ENCODE measurements at regions not wholly inside any gene's neighbourhood (a gene's known extent, or its start where the extent isn't known, plus 50 kb on each side); places are given as distances from the start of the nearest gene placed in this dataset.
"Not testable (repeated sequence)": the region's sequence is repeated elsewhere in the genome, so short reads cannot be mapped to it uniquely, and the experiment has no call there.

DNA sequence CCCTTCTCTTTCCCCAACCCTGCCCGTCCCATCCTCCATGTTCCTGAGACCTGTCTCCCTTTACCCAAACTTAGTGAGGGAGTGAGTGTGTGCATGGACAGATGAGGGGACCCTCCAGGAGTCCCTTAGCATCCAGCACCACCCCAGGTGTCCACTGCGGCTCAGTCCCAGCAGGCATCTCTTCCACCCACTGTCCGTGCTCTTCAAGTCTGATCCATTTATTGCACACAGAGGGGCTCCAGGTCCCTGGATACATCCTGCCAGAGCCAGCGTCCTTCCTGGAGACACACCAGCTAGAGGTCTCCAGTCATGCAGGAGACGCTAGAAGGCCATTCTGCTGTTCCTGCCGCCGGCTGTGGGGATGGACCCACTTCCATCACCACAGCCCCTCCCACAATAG lies 239.2 kb downstream of the ADGRD1 start:
- Mint-ChIP-seq H3K27me3 (no peaks in the 10 kb centered on the region), H3K4me1 (no peaks in the 10 kb centered on the region), H3K9me3 (no peaks in the 10 kb centered on the region), H3K36me3 (ENCODE audit: low read depth) (no peaks in the 10 kb centered on the region), H3K4me3 (no peak overlapping the region), H3K27ac (no peak overlapping the region)
- intact Hi-C loops (cut with micrococcal nuclease): no loop called here
- DNase-seq: no peak

DNA sequence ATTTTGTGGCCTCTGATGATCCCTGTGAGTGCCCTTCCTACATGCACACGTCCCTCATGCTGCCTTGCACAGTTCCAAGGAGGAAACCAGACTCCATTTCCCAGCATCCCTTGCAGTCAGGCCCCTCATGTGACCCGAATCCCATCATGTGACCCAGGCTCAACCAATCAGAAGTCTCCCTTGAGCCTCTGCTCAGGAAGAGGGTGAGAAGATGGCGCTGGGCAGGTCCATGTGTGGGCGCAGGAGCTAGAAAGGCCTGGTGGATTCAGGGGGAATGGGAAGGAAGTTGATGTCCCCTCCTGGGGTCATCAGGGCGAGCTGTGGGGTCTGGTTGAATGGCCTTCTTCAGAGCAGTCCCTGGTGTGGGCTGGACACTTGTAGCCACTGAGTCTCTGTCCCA lies 240.5 kb downstream of the ADGRD1 start:
- Mint-ChIP-seq H3K9me3 (no peaks in the 10 kb centered on the region), H3K27ac (no peak overlapping the region), H3K4me1 (no peaks in the 10 kb centered on the region), H3K27me3 (no peaks in the 10 kb centered on the region), H3K4me3 (no peak overlapping the region), H3K36me3 (ENCODE audit: low read depth) (no peaks in the 10 kb centered on the region)
- intact Hi-C loops (cut with micrococcal nuclease): no loop called here
- DNase-seq: peak; percentile 54

DNA sequence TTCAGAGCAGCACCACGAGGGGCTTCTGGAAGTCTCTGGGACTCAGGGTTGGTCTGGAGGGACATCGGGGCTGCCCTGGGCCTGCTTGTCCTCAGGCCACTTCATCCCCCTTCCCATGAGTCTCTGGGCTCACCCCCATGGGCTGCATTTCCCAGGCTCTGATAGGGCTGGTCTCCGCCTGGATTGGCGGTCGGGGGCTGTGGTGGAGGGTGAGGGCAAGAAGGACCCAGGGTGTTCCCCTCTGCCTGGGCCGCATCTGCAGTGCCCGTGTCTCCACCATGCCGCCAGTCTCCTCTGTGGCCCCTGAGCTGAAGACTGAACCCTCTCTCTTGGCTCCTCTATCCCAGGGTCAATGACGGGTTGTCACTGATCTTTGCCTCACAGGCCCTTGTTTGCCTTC lies 242.1 kb downstream of the ADGRD1 start:
- DNase-seq: peak; percentile 31
- Mint-ChIP-seq H3K27ac (no peak overlapping the region), H3K4me3 (no peak overlapping the region), H3K27me3 (no peaks in the 10 kb centered on the region), H3K9me3 (no peaks in the 10 kb centered on the region), H3K4me1 (no peaks in the 10 kb centered on the region), H3K36me3 (ENCODE audit: low read depth) (no peaks in the 10 kb centered on the region)
- intact Hi-C loops (cut with micrococcal nuclease): no loop called here

DNA sequence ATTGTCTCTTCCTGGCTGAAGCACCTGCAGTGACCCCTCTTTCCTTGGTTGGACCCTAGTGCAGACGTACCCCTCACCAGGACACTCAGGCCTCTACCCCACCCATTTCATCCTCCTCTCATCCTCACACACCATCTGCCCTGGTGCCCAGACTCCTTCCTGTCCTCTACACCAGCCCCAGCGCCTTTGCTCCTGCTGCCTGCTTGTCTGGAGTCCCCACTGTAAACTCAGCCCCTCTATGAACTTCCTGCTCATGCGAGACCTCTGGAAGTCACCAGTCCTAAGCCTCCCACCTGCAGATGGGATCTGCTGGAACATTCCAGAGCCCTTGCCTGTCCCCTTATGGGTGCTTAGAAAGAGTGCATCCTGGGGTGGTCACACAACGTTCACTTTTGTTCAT lies 242.5 kb downstream of the ADGRD1 start:
- H3K27ac Mint-ChIP-seq: no peak overlapping the region
- no peaks in the 10 kb centered on the region for H3K9me3 Mint-ChIP-seq
- DNase-seq: no peak
- no peaks in the 10 kb centered on the region for H3K36me3 Mint-ChIP-seq (ENCODE audit: low read depth)
- no peaks in the 10 kb centered on the region for H3K27me3 Mint-ChIP-seq
- intact Hi-C loops (cut with micrococcal nuclease): no loop called here
- H3K4me3 Mint-ChIP-seq: no peak overlapping the region
- H3K4me1 Mint-ChIP-seq: no peaks in the 10 kb centered on the region

DNA sequence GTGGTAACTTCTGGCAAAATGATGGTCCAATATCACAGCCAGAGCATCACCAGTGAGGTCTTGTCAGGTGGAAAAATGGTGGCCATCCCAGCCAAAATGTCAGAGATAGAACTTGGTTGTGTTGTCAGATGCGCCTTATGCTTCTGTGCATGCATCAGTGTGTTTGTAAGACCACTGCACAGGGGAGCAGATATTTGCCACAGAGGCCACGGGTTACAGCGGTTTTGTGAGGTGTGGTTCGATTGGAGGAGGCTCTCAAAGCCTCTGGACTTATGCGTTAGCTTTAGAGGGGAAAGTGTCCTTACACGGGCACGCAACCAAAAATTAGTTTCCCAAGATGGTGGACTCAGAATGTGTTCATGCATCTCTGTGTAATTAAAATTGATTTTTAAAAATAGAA lies 243.8 kb downstream of the ADGRD1 start:
- Mint-ChIP-seq H3K9me3 (no peaks in the 10 kb centered on the region), H3K4me1 (no peaks in the 10 kb centered on the region), H3K27me3 (no peaks in the 10 kb centered on the region), H3K27ac (no peak overlapping the region), H3K4me3 (no peak overlapping the region), H3K36me3 (ENCODE audit: low read depth) (no peaks in the 10 kb centered on the region)
- intact Hi-C loops (cut with micrococcal nuclease): no loop called here
- DNase-seq: peak; percentile 30

DNA sequence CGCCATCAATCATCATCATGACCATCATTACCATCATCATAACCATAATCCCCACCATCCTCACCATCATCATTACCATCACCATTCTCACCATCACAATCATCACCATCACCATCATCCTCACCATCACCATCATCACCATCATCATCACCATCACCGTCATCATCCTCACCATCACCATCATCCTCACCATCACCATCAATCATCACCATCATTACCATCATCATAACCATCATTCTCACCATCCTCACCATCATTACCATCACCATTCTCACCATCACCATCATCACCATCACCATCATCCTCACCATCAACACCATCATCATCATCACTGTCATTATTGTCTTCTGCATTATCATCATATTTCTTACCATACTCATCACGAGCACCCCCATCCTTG lies 245.5 kb downstream of the ADGRD1 start:
- H3K9me3 Mint-ChIP-seq: no peaks in the 10 kb centered on the region
- H3K4me1 Mint-ChIP-seq: no peaks in the 10 kb centered on the region
- DNase-seq: no peak
- no peaks in the 10 kb centered on the region for H3K27me3 Mint-ChIP-seq
- no peaks in the 10 kb centered on the region for H3K36me3 Mint-ChIP-seq (ENCODE audit: low read depth)
- no peak overlapping the region for H3K4me3 Mint-ChIP-seq
- intact Hi-C loops (cut with micrococcal nuclease): no loop called here
- no peak overlapping the region for H3K27ac Mint-ChIP-seq

DNA sequence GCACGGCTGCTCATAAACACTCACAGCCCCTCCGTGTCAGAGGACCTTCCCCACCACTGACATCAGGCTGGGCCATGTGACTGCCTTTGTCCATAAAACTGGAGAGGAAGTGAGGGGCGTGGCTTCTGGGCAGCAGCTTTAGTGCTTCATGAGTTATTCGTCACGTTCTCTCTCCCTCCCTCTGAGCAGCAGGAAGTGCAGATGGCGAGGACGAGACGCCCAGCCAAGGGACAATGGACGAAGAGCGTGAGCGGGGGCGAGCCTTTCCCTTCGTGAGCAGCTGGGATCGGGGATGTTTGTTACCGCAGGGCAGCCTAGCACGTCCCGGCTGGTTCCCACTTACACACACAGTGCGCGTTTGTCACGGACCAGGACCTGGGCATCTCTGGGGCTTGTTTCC lies 248.2 kb downstream of the ADGRD1 start:
- H3K27ac Mint-ChIP-seq; intact Hi-C loops (cut with micrococcal nuclease); H3K4me3 Mint-ChIP-seq: not testable (repeated sequence)

DNA sequence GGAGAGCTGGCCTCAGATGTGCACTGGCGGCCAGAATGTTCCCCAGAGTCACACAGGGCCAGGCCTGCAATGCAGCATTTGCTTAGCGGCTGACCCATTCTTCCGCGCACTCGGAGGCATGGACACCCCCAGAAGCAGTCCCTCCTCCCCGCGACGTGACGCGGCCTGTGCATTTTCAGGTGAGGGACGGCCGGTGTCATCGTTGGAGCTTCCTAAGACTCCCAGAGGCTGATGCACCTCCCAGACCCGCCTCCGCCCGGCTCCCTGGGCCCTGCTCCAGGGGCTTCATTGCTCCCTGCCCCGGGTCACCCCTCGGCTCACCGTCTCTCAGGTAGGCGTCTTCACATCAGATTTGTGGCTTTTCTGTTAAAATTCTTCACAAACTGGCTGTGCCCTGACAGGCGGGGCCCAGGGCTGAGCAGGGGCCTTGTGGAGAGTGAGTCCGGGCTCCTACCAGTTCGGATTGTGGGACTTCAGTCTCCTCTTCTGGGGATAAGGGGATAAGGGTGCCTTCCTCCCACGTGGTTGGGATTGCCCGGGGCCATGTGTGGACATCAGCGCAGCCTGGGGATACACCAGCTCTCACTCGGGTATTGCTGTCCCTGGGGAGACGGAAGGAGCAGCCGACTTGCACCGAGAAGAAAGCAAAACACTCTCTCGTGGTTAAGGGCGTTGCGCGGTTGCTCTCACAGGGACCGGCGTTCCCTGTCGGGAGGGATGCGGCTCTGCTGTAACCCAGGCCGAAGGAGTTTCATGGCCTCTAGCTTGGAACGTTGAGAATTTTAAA lies 249.1 kb downstream of the ADGRD1 start:
- H3K4me3 Mint-ChIP-seq: no peak overlapping the region
- H3K27ac Mint-ChIP-seq: no peak overlapping the region
- H3K4me1 Mint-ChIP-seq: no peaks in the 10 kb centered on the region
- no peaks in the 10 kb centered on the region for H3K27me3 Mint-ChIP-seq
- no peaks in the 10 kb centered on the region for H3K36me3 Mint-ChIP-seq (ENCODE audit: low read depth)
- intact Hi-C loops (cut with micrococcal nuclease): no loop called here
- no peaks in the 10 kb centered on the region for H3K9me3 Mint-ChIP-seq
- no peak for DNase-seq

More for the DNA sequence above, 248.2 kb downstream of the ADGRD1 start:
- H3K27me3 Mint-ChIP-seq; H3K36me3 Mint-ChIP-seq (ENCODE audit: low read depth); DNase-seq; H3K9me3 Mint-ChIP-seq; H3K4me1 Mint-ChIP-seq: not testable (repeated sequence)

DNA sequence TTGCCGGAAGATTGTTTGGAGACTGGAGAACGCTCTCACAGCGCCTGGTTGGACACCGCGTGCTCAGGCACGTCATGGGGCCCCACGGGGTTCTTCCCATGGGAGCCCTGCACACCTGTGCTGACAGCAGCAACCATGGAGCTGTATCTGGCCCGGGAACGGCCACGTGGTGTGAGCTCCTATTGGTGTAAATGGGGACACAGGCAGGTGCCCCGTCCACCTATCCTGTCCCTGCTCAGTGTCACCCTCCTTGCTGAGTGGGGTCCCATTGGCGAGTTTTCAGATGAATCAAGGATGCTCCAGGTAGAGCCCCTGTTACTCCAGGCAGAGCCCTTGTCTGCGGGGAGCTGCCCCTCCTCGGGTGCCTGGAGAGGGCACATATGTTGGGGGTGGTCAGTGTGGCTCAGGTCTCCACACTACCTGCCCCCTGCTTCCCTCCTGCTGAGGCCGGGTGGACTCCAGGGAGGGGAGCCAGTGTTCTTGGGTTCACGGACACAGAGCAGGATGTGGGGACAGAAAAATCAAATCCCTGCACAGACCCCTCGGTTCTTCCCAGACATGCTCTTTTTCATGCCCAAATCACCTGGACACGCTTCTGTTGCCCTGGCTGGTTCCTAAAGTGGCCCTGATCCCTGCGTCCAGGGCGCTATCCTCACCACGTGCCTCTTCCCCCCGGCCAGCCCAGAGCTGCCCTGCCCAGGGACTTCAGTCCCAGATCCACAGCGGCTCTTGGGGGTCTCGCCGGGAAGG lies 250.1 kb downstream of the ADGRD1 start:
- no peak overlapping the region for H3K27ac Mint-ChIP-seq
- DNase-seq: no peak
- H3K4me3 Mint-ChIP-seq: no peak overlapping the region
- H3K9me3 Mint-ChIP-seq: no peaks in the 10 kb centered on the region
- H3K27me3 Mint-ChIP-seq: no peaks in the 10 kb centered on the region
- no peaks in the 10 kb centered on the region for H3K4me1 Mint-ChIP-seq
- intact Hi-C loops (cut with micrococcal nuclease): no loop called here
- no peaks in the 10 kb centered on the region for H3K36me3 Mint-ChIP-seq (ENCODE audit: low read depth)

DNA sequence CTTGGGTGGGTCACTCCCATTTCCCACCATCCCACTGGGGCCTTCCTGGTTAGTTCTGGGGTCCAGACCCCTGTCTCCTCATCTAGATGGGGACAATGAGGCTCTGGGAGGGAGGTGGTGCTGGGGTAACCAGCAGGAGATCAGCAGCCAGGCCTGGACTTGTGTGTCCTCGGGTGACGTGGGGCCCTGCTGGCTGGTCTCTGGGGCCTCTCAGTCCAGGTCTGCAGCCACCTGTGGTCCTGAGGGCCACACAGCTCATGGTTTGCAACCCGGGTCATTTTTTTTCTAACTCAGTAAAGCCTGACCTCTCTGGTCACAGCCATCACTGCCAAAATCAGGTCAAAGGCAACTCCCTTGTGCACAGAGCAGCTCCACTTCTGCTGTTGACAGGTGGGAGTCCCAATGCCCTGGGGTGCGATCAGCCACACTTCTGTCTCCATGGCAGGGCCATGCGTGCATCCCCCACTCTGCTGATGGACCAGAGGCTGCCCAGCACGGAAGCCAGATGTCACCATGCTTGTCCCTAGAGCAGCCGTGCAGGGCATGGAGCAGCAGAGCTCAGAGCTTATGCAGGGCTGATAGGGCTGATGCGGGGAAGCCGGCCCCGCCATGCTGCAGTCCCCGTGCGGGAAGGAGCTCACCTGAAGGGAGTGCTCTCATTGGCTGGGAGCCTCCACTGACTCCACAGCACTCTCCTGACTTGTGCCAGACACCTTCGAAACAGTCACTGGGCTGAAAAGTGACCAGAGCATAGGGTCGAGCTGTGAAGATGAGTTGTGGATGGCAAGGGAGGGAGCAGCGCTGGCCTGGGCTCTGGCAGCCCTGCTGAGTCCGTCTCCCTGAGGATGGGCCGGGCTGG lies 250.9 kb downstream of the ADGRD1 start:
- intact Hi-C loops (cut with micrococcal nuclease): no loop called here
- Mint-ChIP-seq H3K36me3 (ENCODE audit: low read depth) (no peaks in the 10 kb centered on the region), H3K27ac (no peak overlapping the region), H3K4me3 (no peak overlapping the region), H3K9me3 (no peaks in the 10 kb centered on the region), H3K27me3 (no peaks in the 10 kb centered on the region), H3K4me1 (peaks cover 6% of the 10 kb centered on the region)
- no peak for DNase-seq

DNA sequence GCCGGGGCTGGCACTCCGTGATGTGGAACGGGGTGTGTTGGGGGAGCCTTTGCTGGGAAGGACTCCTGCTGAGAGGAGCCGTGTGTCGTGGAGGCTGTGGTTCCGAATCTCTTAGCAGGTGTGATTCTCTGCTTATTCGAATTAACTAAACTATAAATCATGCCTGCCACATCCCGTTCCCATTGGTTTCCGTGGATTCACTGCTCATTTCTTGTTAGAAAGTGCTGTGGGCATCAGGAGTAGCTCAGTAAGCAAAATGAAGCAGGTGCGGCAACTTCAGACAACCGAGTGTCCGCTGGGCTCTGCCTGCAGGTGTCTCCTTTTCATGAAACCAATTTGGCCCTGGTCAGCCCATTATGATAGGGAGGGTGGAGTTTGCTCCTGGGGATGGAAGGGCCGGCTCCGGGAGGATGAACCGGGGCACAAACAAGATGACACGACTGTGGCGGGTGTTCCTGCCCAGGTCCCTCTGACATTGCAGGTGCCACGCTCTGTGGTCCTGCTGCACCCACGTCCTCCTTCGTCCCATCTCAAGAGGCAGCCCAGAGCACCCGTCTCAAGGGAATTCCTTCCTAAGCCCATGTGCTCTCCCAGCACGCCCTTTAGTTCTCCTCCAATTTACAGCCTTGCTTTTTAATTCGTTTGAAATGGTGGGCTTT lies 251.7 kb downstream of the ADGRD1 start:
- H3K4me1 Mint-ChIP-seq: peaks cover 12% of the 10 kb centered on the region
- H3K4me3 Mint-ChIP-seq; intact Hi-C loops (cut with micrococcal nuclease); H3K9me3 Mint-ChIP-seq; DNase-seq; H3K36me3 Mint-ChIP-seq (ENCODE audit: low read depth); H3K27ac Mint-ChIP-seq; H3K27me3 Mint-ChIP-seq: not testable (repeated sequence)

DNA sequence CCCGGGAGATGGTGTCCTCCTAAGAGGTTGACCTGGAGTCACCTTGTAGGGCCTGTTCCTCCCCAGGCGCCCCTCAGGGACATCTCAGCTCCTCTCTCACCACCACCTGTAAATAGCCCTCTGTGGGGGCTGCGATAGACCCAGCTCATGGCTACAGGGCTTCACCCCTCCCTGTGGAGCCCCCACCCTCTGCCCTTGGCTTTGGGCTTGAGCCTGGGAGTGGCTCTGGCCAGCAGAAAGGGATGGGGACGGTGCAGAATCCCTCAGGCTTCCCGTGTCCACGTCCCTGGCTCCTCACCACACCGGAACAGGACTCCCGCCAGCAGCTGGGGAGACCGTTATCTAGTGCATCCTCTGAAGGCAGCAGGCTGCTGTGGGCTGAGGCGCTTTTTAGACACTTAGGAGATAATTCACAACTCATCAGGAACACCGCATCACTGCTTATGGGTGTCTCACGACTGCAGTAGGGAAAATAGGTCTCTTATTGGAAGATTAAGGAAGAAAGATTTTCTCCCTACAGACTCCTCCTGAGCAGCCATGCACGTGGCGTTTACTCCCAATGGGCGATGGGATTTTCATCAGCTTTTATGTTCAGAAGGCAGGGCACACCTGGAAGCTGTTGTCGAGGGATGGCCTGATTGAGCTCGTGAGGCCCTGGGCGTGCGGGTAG lies 253.1 kb downstream of the ADGRD1 start:
- H3K36me3 Mint-ChIP-seq (ENCODE audit: low read depth); DNase-seq; H3K27ac Mint-ChIP-seq; H3K4me3 Mint-ChIP-seq; intact Hi-C loops (cut with micrococcal nuclease); H3K27me3 Mint-ChIP-seq; H3K9me3 Mint-ChIP-seq: not testable (repeated sequence)
- H3K4me1 Mint-ChIP-seq: peaks cover 19% of the 10 kb centered on the region

DNA sequence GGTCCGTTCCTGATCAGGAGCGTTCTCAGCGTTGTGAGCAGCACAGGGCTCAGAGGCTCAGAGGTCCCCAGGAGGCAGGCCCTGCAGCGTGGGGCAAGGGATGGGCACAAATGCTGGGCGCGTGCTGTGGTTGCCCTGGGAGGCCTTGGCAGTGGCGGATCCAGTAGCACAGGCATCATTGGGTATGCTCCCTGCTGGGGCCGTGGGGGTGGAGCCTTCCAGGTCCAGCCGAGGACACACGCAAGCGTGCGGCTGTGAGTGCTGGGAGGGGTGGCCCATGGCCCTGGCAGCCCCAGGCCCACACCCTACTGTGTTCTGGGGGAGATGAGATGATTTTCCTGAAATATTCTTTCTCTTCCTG lies 253.6 kb downstream of the ADGRD1 start:
- H3K9me3 Mint-ChIP-seq; H3K27ac Mint-ChIP-seq; H3K27me3 Mint-ChIP-seq; intact Hi-C loops (cut with micrococcal nuclease); H3K4me3 Mint-ChIP-seq; H3K36me3 Mint-ChIP-seq (ENCODE audit: low read depth); DNase-seq: not testable (repeated sequence)
- peaks cover 19% of the 10 kb centered on the region for H3K4me1 Mint-ChIP-seq
